ENCODE measurements at regions not wholly inside any gene's neighbourhood (a gene's known extent, or its start where the extent isn't known, plus 50 kb on each side); places are given as distances from the start of the nearest gene placed in this dataset.

DNA sequence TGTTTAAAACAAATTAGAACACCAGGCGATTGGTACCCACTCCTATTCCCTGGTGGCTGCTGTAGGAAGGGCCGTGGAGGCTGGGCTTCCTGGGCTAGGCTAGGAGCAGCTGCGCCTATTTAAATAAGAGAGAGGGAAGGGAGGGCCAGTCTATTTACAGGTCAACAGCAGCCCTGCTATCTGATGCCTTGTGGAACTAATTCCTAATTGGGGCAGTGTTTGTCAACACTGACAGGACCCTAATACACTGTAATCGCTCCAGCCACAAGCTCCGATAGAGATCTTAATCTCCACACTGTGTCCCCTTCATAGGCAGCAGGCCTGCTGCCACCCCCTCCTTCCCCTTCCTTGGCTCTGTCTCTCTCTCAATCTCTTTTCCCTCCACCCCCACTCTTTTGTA lies 116.9 kb upstream of the SOX14 start:
- POLR2A ChIA-PET, result no interaction called here
- no peak for DNase-seq (ENCODE audit: low read depth, low spot score)
- CTCF ChIA-PET, result no interaction called here
- TF ChIP-seq, protein P1, sequence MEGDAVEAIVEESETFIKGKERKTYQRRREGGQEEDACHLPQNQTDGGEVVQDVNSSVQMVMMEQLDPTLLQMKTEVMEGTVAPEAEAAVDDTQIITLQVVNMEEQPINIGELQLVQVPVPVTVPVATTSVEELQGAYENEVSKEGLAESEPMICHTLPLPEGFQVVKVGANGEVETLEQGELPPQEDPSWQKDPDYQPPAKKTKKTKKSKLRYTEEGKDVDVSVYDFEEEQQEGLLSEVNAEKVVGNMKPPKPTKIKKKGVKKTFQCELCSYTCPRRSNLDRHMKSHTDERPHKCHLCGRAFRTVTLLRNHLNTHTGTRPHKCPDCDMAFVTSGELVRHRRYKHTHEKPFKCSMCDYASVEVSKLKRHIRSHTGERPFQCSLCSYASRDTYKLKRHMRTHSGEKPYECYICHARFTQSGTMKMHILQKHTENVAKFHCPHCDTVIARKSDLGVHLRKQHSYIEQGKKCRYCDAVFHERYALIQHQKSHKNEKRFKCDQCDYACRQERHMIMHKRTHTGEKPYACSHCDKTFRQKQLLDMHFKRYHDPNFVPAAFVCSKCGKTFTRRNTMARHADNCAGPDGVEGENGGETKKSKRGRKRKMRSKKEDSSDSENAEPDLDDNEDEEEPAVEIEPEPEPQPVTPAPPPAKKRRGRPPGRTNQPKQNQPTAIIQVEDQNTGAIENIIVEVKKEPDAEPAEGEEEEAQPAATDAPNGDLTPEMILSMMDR (IDR thresholded peaks at IDR 0.05; ENCODE audit: insufficient read depth, low read length, missing control alignments), result no peak
- H3K4me3 ChIP-seq (ENCODE audit: low read depth, low read length), result no peak overlapping the region

- no peak overlapping the region for H3K4me3 ChIP-seq (ENCODE audit: low read depth, low read length)
- TF ChIP-seq, protein P1 (IDR thresholded peaks at IDR 0.05; ENCODE audit: insufficient read depth, low read length, missing control alignments), result no peak
- ChIA-PET CTCF (no interaction called here), POLR2A (no interaction called here)
- DNase-seq (ENCODE audit: low read depth, low spot score), result no peak
These were observed 94.5 kb upstream of the SOX14 start for GRCh38 chr3:137669519-137670060.

- no peak for DNase-seq (ENCODE audit: low read depth, low spot score)
- TF ChIP-seq, protein P1 (IDR thresholded peaks at IDR 0.05; ENCODE audit: insufficient read depth, low read length, missing control alignments), result no peak
- H3K4me3 ChIP-seq (ENCODE audit: low read depth, low read length), result no peak overlapping the region
- POLR2A ChIA-PET, result no interaction called here
- CTCF ChIA-PET, result no interaction called here
These were observed 76.8 kb upstream of the SOX14 start for GRCh38 chr3:137687181-137687879.

- TF ChIP-seq, protein P1 (IDR thresholded peaks at IDR 0.05; ENCODE audit: insufficient read depth, low read length, missing control alignments), result no peak
- POLR2A ChIA-PET, result no interaction called here
- CTCF ChIA-PET, result no interaction called here
- H3K4me3 ChIP-seq (ENCODE audit: low read depth, low read length), result no peak overlapping the region
- no peak for DNase-seq (ENCODE audit: low read depth, low spot score)
These were observed 71.2 kb upstream of the SOX14 start for GRCh38 chr3:137692803-137693431.

GRCh38 chr3:137693791-137694190 lies 70.3 kb upstream of the SOX14 start:
- ChIA-PET POLR2A (no interaction called here), CTCF (no interaction called here)
- TF ChIP-seq, protein P1 (IDR thresholded peaks at IDR 0.05; ENCODE audit: insufficient read depth, low read length, missing control alignments), result no peak
- no peak for DNase-seq (ENCODE audit: low read depth, low spot score)
- H3K4me3 ChIP-seq (ENCODE audit: low read depth, low read length), result no peak overlapping the region

- POLR2A ChIA-PET, result no interaction called here
- H3K4me3 ChIP-seq (ENCODE audit: low read depth, low read length), result no peak overlapping the region
- CTCF ChIA-PET, result no interaction called here
- TF ChIP-seq, protein P1 (IDR thresholded peaks at IDR 0.05; ENCODE audit: insufficient read depth, low read length, missing control alignments), result no peak
- DNase-seq (ENCODE audit: low read depth, low spot score), result no peak
These were observed 69.3 kb upstream of the SOX14 start for GRCh38 chr3:137694836-137695235.
